ENCODE measurements at regions not wholly inside any gene's neighbourhood (a gene's known extent, or its start where the extent isn't known, plus 50 kb on each side); places are given as distances from the start of the nearest gene placed in this dataset.

DNA sequence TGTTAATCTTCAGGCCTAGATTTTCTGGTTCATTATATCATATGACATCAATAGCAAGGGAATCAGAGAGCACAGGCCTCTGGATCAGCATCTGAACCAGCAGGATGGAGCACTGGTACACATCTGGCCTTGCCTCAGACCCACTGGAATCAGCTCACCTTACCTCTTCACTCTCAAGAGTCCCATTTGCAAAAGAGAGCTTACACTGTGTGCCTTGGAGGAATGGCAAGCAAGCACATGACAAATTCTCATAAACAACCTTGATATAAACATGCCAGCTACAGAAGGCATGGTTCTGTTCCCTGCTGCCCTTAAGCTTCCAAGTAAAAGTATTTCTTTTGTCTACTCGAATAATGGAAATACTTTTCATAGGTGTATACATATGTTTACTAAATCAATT lies 128.6 kb upstream of the CPM start:
- no peak for DNase-seq (ENCODE audit: low read depth in 1 of 2, low spot score in 1 of 2)

DNA sequence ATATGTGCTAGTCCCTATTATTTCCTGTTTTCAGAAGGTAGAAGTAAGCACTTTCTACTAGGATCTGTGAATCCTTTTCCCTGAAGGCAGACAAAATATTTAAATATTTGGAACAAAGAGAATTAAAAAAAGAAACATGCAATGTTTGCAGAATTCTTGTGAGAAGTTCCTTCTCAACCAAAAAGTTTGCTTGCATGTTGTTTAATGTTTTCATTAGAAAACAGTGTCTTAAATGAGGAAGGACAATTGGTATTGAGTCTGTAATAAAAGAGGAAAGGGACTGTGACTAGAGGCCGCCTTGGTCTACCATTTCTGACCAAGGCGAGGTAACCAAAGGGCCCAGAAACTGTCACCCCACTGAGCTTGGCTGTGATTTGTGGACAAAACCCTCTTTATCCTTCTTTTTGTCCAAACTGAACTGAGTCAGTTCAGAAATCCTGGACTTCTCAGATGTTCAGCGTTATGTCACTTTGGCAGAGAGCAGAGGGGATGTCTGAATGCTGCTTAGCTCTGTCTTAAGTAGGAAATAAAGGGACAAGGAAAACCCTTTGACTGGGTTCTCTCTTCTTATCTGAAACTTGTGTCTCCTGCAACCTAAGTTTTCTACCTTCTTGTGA lies 129.8 kb upstream of the CPM start:
- DNase-seq (ENCODE audit: low read depth in 1 of 2, low spot score in 1 of 2): no peak

DNA sequence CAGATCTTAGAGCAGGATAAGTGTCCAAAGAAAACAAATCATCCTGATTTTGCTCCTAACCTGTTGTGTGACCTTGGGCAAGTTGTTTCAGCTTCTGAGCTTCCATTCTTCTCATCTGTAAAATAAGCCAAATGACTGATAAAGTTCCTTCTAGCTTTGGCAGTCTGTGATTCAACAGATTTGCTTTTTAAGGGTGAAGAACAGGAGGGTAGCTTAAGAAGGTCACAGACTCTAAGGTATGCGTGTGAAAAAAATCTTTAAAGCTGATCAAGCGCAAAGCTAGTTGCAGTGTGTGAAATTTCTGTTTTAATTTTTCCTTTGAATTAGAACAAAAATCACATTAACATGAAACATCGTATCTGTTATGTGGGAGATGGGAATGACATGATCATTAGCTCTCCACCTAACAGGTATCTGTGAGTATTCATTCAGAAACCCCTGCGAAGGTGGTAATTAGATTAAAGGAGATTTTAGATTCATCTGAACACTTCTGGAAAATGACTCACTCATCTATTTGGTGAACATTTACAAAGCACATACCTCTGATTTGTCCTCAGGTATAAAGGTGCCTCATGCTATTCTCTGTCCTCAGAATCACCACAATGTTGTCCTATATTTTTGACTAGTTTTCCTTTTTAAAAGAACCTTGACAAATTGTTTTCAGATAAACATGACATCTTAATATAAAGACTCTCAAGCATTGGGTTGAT lies 131.9 kb upstream of the CPM start:
- DNase-seq (ENCODE audit: low read depth in 1 of 2, low spot score in 1 of 2): no peak

DNA sequence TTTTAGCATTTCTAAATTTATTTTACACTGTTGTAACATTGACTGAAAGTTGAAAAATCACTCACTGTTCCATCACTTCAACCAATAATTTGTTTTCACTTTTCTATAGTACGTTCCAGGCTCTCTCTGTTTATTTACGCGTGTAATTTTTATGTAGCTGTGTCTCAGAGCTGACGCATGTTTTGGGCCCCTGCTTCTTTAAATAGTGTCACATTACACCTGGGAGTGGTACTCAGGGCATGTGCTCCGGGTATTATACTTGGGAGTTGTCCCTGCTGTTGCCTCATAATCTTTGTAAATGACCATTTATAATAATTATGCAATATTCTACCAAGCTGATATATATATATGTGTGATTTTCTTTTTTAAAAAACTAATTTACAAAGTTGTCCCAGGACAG lies 132.8 kb upstream of the CPM start:
- no peak for DNase-seq (ENCODE audit: low read depth in 1 of 2, low spot score in 1 of 2)

DNA sequence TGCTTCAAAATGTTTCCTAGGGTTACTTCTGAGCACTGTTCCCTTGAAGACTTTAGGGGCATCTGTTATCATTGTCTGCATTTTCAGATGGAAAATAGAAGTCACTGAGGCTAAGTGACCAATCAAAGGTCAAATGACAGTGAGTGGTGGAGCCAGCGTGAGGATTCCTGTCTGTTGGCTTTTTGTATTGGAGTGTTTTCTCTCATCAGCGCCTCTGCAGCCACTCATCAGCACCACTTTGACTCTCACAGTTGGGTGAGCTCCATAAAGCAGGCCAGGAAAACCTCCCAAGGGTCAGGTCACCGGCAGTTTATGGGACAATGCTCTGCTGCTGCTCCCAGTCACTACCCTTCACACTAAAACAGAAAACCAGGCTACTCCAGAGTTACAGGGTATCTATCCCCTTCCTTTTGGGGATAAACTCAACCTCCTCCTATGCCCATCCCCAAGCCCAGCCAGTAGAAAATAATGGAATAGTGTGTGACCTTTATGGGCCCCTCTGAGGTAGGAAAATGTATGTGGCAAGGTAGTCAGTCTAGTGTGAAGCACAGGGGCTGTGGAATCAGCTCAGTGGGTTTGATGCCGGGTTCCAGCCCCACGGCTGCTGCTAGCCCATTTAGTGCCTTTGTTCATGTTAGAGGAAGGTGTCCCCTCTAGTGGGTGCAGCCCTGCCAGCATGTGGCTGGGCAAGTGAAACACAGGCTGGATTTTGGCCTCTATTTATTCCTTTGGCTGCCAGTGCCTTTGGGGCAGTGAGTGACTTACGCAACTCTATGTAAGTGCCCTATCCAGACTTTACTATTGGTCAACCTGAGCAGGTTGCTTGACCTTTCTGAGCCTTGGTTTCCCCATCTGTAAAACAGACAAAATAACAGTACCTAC lies 133.8 kb upstream of the CPM start:
- DNase-seq (ENCODE audit: low read depth in 1 of 2, low spot score in 1 of 2): no peak

DNA sequence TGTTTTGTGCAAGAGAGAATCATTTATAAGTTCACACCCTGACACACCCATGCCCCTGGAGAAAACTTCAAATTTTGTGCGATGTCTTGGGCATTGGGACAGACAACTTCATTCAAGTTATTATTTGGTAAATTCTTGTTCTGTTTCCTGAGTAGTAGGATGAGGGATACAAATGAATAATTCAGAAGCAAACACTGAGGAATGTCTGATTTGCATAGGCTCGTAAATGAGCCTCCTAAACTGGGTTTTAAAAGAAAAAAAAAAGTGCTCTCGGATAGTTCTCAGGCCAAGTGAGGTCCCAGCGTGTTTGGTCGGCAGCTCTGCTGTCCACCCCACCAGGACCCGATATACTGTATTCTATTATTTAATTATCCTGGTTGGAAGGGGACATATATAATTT lies 134.7 kb upstream of the CPM start:
- DNase-seq (ENCODE audit: low read depth in 1 of 2, low spot score in 1 of 2): no peak

DNA sequence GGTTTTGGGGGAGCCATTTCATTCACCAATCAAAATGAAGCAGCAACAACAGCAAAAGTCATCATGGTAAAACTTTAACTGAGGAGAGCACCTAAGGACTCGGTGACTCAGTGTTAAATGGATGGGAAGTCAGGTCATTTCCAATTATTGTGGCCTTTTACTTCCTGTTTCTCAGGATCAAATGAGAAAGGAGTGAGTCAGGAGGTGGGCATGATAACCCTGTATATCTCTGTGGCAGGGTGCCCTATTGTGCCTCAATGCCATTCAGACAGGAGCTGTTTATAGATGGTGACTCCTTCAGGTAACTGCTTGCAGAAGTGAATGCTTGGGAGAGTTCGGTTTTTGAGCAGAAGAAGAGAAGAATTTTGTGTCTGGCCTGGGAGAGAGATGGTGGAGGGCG lies 135.5 kb upstream of the CPM start:
- DNase-seq (ENCODE audit: low read depth in 1 of 2, low spot score in 1 of 2): no peak

DNA sequence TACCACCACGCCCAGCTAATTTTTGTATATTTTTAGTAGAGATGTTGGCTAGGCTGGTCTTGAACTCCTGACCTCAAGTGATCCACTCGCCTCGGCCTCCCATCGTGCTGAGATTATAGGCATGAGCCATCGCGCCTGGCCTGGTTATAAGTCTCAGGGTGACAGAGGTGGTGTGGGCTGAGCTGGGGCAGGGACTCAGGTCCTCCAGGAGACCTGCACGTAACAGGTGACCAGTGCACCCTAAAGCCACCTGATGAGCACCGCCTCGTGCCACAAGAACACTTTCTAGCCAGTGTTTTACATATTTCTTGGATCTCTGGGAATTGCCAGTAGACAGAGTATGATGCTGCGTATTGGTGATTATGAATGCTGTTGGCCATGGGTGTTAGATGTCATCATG lies 136.5 kb upstream of the CPM start:
- DNase-seq (ENCODE audit: low read depth in 1 of 2, low spot score in 1 of 2): no peak

DNA sequence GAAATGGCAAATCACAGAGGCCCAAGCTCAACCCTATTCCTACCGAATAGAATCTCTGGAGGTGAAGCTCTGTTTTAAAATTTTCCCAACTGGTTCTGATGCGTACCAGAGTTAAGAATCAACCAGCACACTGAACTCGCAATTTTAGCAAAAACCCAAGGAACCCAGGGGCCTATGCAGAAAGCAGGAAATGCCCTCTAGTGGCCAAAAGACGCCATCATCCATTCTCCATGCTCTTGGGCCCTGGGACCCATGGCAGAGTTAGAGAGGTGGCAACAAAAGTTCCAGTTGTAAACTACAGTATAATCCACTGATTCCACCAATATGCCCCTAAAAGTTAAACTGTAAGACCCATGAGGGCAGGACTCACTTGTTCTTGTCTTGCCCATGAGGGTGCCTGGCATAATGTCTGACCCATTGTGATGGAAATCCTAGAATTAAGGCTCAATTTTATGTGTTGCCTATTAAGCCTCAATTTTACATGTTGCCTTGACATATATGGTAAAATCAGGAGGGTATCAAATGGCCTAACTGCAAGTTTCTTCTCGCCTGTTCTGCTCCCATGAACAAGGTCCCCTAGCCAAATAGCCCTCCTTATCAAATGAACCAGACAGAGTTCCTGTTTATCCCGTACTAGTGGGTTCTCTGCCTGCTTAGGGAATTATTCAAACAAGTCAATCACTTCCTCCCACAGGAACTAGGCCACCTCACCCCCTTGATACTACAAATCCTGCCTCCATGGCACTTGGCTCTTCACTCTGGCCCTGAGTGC lies 137.5 kb upstream of the CPM start:
- peak in 1 of 2 donors; percentile 35 for DNase-seq (ENCODE audit: low read depth in 1 of 2, low spot score in 1 of 2)

DNA sequence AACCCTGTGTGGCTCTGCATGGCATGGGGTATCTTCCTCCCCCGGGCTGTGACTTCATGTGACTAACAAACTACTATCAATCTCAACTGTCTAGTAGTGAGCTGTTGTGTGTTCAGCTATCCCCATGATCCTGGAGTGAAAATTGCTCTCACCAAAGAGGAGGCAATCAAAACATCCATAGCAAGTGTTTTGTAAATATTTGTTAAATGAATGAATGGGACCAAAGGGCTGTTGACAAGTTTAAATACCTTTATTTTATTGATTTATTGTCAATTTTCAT lies 138.1 kb upstream of the CPM start:
- DNase-seq (ENCODE audit: low read depth in 1 of 2, low spot score in 1 of 2): no peak

DNA sequence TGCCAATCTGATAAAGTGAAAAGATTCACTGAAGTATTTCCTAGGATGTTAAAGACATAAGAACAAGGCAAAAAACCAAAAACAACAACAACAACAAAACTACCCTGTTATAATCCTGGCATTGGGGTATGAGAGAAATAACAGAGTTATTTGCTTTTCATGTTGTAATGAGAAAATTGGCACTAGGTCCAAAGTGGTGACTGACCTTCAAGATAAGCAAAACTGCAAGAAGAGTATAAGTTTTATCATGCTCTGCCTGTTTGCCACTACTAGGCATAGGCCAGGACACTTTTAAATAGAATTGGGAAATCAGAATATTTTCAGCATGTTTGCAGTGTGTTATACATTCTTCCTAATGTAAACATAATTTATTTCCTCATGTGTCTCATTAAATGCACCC lies 140.1 kb upstream of the CPM start:
- DNase-seq (ENCODE audit: low read depth in 1 of 2, low spot score in 1 of 2): no peak

DNA sequence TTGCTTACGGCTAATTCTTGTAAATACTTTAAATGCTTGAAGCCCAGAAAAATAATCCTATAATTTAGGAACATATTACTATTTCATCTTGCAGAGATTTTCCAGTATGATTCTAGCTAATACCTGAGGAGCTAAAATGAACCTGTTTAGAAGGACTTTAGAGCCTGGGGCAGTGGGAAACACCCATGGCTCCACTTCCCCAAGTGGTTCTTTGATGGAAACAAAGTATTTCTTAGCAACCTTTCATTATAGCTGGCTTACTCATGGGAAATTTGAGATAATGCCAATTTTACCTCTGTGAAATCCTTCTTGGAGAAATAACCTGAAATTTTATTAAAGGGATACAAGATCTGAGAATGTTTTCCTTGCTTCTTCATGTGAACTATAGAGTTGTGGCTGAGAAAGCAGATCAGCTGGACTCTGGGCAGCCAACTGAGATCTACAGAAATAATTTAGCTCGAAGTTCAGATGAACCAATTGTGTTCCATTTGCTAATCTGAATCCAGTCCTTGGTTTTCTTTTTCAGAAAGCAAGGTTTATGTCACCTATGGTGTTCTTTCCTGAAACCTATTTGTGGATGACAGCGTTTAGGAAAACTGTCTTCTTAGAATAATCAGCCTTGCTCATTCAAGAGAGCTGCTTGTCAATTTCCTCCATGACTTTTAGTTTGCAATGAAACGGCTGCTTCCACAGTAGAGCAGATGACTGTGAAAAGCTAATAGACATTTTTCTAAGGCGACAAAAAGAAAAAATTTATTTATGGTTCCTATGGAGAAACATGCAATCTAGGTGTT lies 141.8 kb upstream of the CPM start:
- DNase-seq (ENCODE audit: low read depth in 1 of 2, low spot score in 1 of 2): no peak

DNA sequence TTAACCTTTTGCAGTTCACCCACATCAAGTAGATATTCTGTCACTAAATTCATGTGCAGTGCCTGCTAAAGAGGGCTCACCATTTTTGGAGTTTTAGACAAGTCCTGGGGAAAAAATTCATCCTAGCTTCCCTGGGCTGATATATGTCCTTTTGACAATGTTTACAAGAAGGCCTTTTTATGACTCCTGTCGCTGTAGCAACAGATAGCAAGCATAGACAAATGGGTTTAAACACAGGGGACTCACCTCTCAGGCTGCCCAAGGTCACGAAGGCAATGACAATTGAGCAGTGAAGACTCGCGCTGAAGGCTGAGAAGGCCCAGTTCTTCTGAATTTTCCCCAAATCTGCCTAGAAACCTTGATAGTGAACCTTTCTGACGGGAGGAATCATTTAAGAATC lies 150.7 kb upstream of the CPM start:
- DNase-seq (ENCODE audit: low read depth in 1 of 2, low spot score in 1 of 2): no peak

DNA sequence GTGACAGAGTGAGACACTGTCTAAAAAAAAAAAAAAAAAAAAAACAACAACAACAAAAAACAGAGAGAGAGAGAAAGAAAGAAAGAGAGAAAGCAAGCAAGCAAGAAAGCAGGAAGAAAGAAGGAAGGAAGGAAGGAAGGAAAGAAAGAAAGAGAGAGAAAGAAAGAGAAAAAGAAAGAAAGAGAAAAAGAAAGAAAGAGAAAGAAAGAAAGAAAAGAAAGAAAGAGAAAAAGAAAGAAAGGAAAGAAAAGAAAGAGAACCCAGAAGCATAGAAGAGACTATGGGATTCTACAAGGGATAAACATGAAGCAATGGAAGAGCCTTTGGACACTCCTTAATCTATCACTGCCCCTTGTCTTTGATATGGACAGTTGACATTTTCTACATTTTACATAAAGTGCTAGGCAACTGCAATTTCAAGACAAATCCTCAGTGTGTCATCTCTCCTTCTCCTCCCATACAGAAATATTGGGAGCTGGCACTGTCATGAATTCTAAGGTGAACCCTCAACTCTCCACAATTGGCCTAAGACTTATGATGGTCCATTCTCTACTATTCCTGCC lies 151.9 kb upstream of the CPM start:
- no peak for DNase-seq (ENCODE audit: low read depth in 1 of 2, low spot score in 1 of 2)

DNA sequence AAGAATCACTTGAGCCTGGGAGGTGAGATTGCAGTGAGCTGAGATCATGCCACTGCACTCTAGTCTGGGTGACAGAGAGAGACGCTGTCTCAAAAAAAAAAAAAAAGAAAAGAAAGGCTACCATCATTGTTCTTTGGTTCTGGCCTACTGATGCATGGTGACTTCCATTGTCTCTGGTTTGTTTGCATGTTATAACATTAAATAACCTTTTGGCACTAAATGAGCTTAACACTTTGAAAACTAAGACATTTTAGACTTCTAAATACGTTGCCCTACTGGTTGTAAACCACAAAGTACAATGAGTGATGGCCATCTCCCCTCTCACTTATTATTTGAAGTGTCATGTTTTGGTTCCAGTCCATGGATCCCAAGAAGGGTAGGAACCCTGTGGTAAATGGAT lies 152.9 kb upstream of the CPM start:
- DNase-seq (ENCODE audit: low read depth in 1 of 2, low spot score in 1 of 2): no peak

DNA sequence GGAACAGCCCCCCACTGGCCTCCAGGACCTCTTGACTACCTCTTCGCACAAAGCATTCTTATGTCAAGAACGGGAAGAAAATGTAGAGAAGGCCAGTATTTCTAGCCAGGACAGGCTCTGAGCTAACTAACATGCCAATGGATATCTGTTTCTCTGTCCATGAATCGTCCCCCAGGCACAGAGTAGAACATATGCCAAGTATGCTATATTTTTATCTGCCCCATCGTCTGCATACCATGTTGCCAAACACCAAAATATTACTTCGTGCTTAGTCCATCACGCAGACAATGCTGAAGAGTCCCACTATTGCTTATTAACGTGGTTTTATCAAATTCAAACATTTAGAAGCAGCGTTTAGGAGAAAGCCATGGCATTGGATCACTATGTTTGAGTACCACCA lies 151.4 kb upstream of the CPSF6 start:
- no peak for DNase-seq (ENCODE audit: low read depth in 1 of 2, low spot score in 1 of 2)

DNA sequence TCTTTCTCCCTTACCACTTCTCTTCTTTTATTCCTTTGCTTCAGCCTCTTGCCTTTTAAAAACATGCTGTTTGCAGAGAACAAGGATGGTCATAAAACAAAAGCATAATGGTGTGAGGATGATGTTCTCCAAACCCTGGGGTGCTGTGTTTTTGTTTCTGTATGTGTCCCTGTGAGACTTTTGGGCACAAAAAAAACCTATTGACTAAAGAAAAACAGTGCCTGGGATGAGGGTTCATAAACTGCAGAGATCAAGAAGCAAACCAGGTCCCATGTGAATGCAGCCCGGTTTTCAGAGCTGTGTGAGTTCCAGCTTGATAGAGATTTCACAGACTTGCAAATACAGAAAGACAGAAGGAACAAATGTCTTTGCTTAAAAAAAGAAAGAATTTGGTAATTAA lies 148.6 kb upstream of the CPSF6 start:
- DNase-seq (ENCODE audit: low read depth in 1 of 2, low spot score in 1 of 2): no peak

DNA sequence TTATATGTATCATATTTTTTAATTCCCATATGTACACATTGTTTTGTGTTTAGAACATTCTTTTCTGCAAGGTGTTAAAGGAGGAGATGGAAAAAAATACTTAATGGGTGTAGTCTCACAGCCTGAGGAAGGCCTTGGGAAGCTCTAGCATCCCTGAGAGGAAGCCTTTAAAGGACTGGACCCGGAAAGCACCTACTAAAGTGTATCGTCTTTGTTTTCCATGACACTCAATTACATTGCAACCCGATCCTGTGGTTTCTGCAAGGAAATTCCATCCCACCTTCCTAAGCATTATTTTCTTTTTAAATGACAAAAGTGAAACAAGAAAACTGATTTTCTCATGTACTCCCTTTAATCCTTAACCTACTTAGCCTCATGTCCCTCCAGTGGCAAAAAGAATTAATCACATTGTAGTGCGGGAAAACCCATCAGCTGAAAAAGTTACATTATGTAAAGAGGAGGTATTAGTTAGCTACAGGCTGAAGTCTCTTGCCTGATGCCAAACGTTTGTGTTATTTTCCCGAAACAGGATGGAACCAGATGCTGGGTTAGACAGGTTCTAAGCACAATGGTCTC lies 147.8 kb upstream of the CPSF6 start:
- DNase-seq (ENCODE audit: low read depth in 1 of 2, low spot score in 1 of 2): no peak

DNA sequence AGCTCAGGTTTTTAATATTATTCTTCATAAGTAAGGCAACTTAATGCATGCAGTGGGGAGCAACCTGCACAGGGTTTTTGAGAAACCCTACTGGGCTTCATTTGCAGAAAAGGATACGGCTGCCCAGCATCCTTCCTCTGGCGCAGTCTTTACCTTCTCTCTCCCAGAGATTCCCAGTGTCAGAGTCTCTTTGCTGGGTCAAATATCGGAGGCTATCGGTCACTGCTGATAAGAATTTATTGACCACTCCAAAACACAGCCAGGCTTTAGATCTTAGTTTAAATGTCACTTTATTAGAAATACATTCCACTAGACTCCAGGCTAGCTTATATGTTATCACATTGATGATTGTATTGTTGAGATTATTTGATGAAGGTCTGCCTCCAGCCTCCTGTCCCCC lies 147.2 kb upstream of the CPSF6 start:
- DNase-seq (ENCODE audit: low read depth in 1 of 2, low spot score in 1 of 2): no peak

DNA sequence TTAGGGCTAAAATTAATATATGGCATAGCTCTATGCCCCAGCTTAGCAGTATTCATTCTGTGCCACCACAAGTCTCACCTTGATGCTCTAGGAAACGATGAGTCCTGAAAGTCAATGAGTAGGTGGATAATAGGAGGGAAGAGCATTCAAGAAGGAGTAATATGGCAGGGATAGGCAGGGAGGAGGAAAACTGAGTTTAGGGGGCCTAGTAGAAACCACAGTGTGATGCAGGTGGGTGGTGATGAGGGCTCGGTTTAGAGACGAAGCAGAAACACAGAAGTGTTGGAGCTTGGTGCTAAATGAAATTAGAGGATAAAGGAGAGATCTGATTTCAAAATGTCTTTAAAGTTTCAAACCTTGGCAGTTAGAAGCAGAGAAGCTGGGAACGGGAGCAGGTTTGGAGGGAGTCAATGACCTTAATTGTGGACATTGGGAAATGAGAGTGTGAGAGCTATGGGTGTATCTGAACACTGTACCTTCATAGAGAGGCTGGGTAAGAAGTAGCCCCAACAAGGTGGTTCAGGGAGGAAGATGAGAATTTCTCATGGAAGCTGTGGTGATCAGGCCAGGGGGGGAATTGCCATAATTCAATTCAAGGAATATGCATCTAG lies 144.7 kb upstream of the CPSF6 start:
- DNase-seq (ENCODE audit: low read depth in 1 of 2, low spot score in 1 of 2): no peak
